Osteoblast (primary cell): ENCODE measurements at regions not wholly inside any gene's neighbourhood (a gene's known extent, or its start where the extent isn't known, plus 50 kb on each side); places are given as distances from the start of the nearest gene placed in this dataset.

Source experiments
- DNase-seq: peaks from one replicate; pipeline ENCODE4 v3.0.0; 2011; ENCODE audit warnings: low spot score, mixed read lengths; ENCODE audit not compliant: insufficient read length; ENCODE audit errors: missing footprints
- H2AFZ ChIP-seq: 2 replicates; pipeline ENCODE4 v1.6.0; 2011; ENCODE audit warnings: mild to moderate bottlenecking, low read length
- H3K27ac ChIP-seq: 2 replicates; pipeline ENCODE4 v1.5.1; 2011; ENCODE audit warnings: mild to moderate bottlenecking, low read depth, low read length, moderate library complexity
- H3K27me3 ChIP-seq: 2 replicates; pipeline ENCODE4 v1.6.0; 2012; ENCODE audit warnings: mild to moderate bottlenecking, control low read depth, inconsistent platforms, low read length, moderate library complexity; ENCODE audit not compliant: insufficient read depth
- H3K36me3 ChIP-seq: 2 replicates; pipeline ENCODE4 v1.5.1; 2011; ENCODE audit warnings: mild to moderate bottlenecking, low read length, control low read depth, moderate library complexity; ENCODE audit not compliant: insufficient read depth
- H3K4me1 ChIP-seq: 2 replicates; pipeline ENCODE4 v1.5.1; 2011; ENCODE audit warnings: mild to moderate bottlenecking, low read length, control low read depth, moderate library complexity; ENCODE audit not compliant: insufficient read depth
- H3K4me2 ChIP-seq: 2 replicates; pipeline ENCODE4 v1.6.0; 2011; ENCODE audit warnings: mild to moderate bottlenecking, low read length; ENCODE audit not compliant: insufficient read depth
- H3K4me3 ChIP-seq: fragments of 200-600 bp; sonication (generic); 3 replicates; pipeline ENCODE4 v1.5.1; 2012; ENCODE audit warnings: mild to moderate bottlenecking, low read length, inconsistent platforms; ENCODE audit not compliant: insufficient read depth
- H3K79me2 ChIP-seq: 2 replicates; pipeline ENCODE4 v1.6.0; 2012; ENCODE audit warnings: mild to moderate bottlenecking, low read length, control low read depth, inconsistent platforms; ENCODE audit not compliant: insufficient read depth
- H3K9me3 ChIP-seq: 2 replicates; pipeline ENCODE4 v1.5.1; 2011; ENCODE audit warnings: low read depth, low read length, control low read depth
- H4K20me1 ChIP-seq: 2 replicates; pipeline ENCODE4 v1.6.0; 2012; ENCODE audit warnings: mild to moderate bottlenecking, low read length, control low read depth; ENCODE audit not compliant: insufficient read depth
- TF ChIP-seq, protein P1 (sequence below): IDR thresholded peaks from 2 replicates; pipeline ENCODE4 v1.5.1; 2011; ENCODE audit warnings: mild to moderate bottlenecking, low read depth, low read length, moderate library complexity; ENCODE audit errors: extremely low read depth

GRCh38 chr7:21251151-21251800 lies 176.6 kb upstream of the SP4 start:
- Histone ChIP-seq H3K9me3 (no peaks in the 10 kb centered on the region), H3K4me3 (no peak overlapping the region), H3K27ac (no peak overlapping the region), H3K4me2 (no peak overlapping the region), H3K79me2 (no peaks in the 10 kb centered on the region), H4K20me1 (no peaks in the 10 kb centered on the region), H3K4me1 (no peaks in the 10 kb centered on the region), H2AFZ (no peak overlapping the region), H3K36me3 (no peaks in the 10 kb centered on the region), H3K27me3 (peaks cover 16% of the 10 kb centered on the region)
- TF ChIP-seq, protein P1, sequence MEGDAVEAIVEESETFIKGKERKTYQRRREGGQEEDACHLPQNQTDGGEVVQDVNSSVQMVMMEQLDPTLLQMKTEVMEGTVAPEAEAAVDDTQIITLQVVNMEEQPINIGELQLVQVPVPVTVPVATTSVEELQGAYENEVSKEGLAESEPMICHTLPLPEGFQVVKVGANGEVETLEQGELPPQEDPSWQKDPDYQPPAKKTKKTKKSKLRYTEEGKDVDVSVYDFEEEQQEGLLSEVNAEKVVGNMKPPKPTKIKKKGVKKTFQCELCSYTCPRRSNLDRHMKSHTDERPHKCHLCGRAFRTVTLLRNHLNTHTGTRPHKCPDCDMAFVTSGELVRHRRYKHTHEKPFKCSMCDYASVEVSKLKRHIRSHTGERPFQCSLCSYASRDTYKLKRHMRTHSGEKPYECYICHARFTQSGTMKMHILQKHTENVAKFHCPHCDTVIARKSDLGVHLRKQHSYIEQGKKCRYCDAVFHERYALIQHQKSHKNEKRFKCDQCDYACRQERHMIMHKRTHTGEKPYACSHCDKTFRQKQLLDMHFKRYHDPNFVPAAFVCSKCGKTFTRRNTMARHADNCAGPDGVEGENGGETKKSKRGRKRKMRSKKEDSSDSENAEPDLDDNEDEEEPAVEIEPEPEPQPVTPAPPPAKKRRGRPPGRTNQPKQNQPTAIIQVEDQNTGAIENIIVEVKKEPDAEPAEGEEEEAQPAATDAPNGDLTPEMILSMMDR, result no peak
- DNase-seq, result peak; percentile 19

DNA sequence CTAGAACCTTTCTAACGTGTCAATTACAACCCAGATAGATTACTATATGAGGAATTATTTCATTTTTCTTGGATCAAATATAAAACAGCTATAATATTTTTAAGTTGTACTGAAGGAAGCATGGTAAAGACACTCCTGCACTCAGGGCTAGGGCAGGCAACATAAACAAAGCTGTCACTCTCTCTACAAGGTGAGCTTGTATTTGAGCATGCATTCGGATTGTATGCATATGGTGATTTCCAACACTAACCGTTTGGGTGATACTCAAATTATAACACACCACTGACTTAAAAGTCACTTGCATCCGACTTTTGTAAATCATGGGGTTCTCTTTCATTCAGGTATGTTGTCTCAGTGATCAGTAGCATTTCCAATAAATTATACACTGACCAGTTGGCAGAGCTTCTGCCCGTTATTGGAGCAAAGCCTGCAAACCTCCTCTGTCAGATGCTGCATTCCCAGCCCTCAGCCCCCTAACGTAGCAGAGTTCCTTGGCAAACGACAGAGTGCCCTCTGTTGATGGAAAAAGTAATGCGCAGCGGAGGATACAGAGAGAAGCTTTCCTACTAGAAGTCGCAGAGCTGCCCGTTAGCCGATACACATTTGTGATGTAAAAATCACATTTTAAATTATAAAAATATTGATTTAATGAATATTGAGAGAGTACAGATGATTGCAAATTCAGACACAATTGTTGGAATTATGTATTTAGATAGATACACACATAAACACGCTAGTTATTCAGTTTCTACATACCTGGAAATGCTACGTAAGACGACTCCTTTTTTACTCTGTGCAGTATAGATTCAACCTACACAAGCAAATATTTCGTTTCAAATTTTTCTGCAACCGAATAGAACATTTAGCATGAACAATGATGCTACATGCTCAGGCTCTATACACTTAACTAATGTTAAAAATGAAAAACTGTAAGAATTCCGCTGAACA lies 173.9 kb upstream of the SP4 start:
- Histone ChIP-seq H3K27ac (no peak overlapping the region), H3K4me1 (no peaks in the 10 kb centered on the region), H4K20me1 (no peaks in the 10 kb centered on the region), H3K4me2 (no peak overlapping the region), H3K9me3 (no peaks in the 10 kb centered on the region), H3K79me2 (no peaks in the 10 kb centered on the region), H3K36me3 (no peaks in the 10 kb centered on the region), H2AFZ (no peak overlapping the region), H3K4me3 (no peak overlapping the region), H3K27me3 (peaks cover 16% of the 10 kb centered on the region)
- TF ChIP-seq, protein P1, result peak; percentile 51
- DNase-seq, result peak; percentile 1

DNA sequence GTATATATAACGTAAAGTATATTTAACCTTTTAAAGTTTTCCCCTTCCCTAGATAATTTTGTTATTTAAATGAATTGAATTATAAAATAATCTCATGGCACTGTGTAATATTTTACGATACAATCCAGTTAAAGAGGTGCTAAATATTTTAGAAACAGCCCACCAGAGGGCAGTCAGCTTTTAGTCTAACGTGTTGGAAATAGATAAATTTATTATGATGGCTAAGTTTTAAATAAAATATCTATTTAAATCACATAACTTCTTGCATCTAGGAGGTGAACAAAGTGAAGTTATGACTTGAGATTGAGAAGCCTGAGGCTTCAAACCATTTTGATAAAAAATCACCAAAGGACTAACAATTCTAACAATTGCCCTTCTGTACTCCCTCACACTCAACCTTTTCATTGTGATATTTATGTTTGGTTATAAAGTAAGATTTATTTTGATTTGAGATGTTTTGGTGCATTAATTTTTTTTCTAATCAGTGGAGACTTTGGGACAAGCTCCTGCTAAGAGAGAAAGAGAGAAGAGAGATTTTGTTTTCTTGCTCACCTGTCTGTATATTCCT lies 171.5 kb upstream of the SP4 start:
- no peak overlapping the region for H3K4me3 ChIP-seq
- H3K27me3 ChIP-seq, result peaks cover 16% of the 10 kb centered on the region
- H3K36me3 ChIP-seq, result no peaks in the 10 kb centered on the region
- no peaks in the 10 kb centered on the region for H3K79me2 ChIP-seq
- H3K4me1 ChIP-seq, result no peaks in the 10 kb centered on the region
- H2AFZ ChIP-seq, result no peak overlapping the region
- H3K9me3 ChIP-seq, result no peaks in the 10 kb centered on the region
- DNase-seq, result peak; percentile 4
- no peaks in the 10 kb centered on the region for H4K20me1 ChIP-seq
- TF ChIP-seq, protein P1, result peak; percentile 52
- no peak overlapping the region for H3K4me2 ChIP-seq
- no peak overlapping the region for H3K27ac ChIP-seq

DNA sequence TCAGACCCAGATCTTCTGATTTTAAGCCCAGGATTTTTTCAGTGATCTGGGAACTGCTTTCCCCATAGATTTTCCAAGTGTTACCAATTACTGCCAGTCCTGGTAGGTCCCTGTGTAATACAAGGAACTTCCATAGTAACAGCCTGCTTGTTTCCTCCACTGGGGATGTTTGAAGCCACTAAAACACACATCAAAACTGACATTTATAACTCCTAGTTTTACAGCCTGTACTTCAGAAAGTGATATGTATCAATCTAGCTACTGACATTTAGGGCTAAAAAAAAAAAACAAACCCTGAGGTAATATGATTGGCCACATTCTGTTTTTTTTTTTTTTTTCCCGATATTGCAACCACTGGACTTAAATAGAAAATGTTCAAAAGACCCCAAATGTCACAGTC lies 166.9 kb upstream of the SP4 start:
- H3K36me3 ChIP-seq, result no peaks in the 10 kb centered on the region
- no peak overlapping the region for H3K4me3 ChIP-seq
- H3K27ac ChIP-seq, result no peak overlapping the region
- no peaks in the 10 kb centered on the region for H3K79me2 ChIP-seq
- H3K4me1 ChIP-seq, result no peaks in the 10 kb centered on the region
- no peaks in the 10 kb centered on the region for H3K9me3 ChIP-seq
- H3K4me2 ChIP-seq, result no peak overlapping the region
- H4K20me1 ChIP-seq, result no peaks in the 10 kb centered on the region
- DNase-seq, result no peak
- no peak overlapping the region for H2AFZ ChIP-seq
- TF ChIP-seq, protein P1, result no peak
- no peaks in the 10 kb centered on the region for H3K27me3 ChIP-seq
